HG02588 (cell line): ENCODE measurements at regions not wholly inside any gene's neighbourhood (a gene's known extent, or its start where the extent isn't known, plus 50 kb on each side); places are given as distances from the start of the nearest gene placed in this dataset.

ENCODE experiments used
- ATAC-seq: cut with Tn5 transposase; IDR thresholded peaks from one replicate; pipeline ENCODE4 v1.9.1; 2021; ENCODE audit warnings: mild to moderate bottlenecking, moderate library complexity; ENCODE audit not compliant: unreplicated experiment

DNA sequence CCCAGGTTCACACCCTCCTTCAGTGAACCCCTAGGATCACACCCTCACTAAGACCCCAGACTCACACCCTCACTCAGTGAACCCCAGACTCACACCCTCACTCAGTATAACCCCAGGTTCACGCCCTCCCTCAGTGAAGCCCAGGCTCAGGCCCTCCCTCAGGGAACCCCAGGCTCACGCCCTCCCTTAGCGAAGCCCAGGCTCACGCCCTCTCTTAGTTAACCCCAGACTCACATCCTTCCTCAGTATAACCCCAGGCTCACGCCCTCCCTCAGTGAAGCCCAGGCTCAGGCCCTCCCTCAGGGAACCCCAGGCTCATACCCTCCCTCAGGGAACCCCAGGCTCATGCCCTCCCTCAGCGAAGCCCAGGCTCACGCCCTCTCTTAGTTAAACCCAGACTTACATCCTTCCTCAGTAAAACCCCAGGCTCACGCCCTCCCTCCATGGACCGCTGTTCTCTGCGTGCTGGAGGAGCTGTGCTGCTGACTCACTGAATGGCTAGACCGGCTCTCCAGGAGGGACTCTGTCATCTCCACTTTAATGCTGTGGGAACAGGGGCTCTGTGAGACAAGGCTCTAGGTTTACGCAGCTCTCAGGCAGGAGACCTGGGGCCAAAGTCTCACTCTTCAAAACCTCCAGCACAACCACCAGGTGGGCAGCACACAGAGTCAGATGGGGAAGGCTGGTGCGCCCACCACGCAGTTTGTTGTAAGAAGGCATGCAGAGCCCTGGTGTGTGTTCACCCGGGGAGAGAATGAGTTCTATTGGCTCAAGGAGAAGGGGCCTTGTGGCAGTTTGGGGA lies 506.9 kb upstream of the MYT1L start:
- ATAC-seq: no peak

GRCh38 chr2:2836343-2837070 lies 505.4 kb upstream of the MYT1L start:
- ATAC-seq: no peak

GRCh38 chr2:2834516-2835254 lies 503.6 kb upstream of the MYT1L start:
- no peak for ATAC-seq

- ATAC-seq: no peak
These were observed 503.0 kb upstream of the MYT1L start for GRCh38 chr2:2834105-2834504.

GRCh38 chr2:2832657-2833056 lies 501.6 kb upstream of the MYT1L start:
- no peak for ATAC-seq

- no peak for ATAC-seq
These were observed 500.6 kb upstream of the MYT1L start for GRCh38 chr2:2831633-2832032.

- ATAC-seq: no peak
These were observed 499.5 kb upstream of the MYT1L start for GRCh38 chr2:2830576-2830975.

DNA sequence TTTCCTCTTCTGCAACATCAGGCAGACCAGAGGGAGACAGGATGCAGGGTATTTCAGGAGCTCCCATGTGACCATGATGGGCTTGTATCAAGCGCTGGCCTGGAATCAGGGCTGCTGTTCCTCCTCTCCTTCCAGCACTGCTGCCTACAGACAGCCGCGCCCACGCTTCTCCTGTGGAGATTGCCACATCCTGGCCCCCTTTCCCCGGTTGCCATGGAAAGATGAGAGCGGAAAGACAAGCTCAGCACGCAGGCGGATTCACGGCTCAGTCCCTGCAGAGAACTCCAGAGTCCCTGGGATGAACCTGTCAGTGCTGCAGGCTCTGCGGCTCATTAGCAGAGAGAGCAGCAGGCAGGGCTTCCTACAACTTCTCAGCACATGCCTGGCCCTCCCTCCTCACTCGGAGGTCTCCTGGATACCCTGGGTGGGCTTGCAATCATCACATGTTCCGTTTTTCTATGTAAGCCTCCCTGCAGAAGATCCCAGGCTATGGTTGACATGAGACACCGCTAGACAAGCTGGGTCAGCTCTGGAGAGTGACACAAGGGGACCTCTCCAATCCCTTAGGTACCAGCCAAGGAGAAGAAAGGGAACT lies 497.8 kb upstream of the MYT1L start:
- ATAC-seq: no peak

DNA sequence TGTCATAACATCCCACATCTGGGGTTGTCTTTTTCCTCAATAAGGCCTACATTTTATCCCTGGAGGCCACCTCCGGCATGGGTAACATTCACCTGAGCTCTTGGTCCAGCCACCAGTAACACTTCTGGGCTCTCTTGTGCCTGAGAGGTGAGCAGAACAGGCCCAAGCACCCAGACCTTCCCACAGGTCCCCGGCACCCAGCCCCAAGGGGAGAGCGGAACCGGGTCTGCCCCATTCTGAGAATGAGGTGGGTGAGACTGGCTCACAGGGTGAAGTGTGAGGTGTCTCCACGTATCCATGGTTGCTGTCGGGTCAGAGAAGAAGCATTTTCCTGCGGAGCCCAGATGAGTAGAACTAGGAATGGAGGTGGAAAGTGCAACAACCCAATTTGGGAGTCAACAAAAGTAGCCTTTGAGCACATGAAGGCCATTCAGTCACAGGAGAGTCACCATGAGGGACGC lies 496.7 kb upstream of the MYT1L start:
- ATAC-seq: no peak

DNA sequence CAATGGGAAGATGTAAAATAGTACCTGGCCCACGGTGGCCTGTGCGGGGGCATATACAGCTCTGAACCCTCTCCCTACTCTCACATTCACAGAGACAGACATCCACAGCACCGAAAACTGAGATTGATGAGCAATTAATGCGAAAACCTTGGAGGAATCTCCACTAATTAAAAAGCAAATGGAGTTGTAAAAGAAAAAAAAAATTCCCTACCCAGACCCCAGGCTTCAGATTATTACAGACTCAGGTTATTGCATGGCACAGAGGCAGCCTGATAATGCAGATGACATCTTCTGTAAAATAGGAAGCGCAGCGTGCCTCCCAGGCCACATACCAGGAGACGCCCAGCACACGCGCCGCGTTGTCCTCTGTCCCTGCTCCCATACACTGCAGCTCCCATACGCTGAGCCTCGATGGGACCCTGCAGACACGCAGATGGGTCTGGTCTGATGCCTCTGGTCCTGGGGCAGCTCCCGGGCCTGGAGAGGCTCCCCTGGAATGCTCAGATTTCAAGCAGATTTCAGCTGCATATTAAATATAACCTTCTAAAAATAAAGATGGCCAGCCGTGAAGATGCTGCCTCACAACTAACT lies 496.1 kb upstream of the MYT1L start:
- no peak for ATAC-seq

DNA sequence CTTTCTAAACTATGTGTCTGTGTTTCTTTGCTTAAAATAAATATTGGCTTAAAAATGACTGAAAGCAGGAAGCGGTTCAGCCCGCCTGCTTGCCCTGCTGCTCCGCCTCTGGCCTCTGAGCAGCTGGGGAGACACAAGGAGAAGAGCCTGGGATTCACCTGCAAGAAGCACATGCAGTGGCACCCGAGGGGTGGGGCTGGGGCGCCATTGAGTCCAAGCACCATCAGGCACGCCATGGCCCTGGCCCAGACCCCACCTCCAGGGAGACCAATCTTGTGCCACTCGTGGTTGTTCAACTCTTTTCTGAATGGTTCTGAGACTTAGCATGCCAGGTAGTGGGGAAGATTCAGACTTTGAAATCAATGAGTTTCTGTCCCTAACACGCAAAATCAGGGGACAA lies 495.5 kb upstream of the MYT1L start:
- no peak for ATAC-seq

DNA sequence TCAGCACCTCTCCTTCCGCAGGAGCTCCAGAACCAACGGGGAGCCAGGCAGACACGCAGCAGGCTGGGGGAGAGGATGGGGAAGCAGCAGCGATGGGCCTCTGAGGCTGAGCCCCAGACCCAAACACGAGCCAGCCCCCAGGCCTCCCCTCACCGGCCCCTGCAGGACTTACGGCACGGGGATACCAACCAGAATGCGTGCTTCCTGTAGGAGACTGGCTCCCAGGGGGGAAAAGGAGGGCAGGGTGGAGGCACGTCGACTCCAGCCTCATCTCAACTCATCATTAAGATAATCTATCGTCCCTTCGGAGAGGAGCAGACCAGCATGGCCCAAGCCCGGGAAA lies 495.1 kb upstream of the MYT1L start:
- ATAC-seq: no peak

GRCh38 chr2:2825516-2826208 lies 494.6 kb upstream of the MYT1L start:
- ATAC-seq: no peak

- no peak for ATAC-seq
These were observed 494.0 kb upstream of the MYT1L start for GRCh38 chr2:2825062-2825461.

GRCh38 chr2:2824588-2824987 lies 493.5 kb upstream of the MYT1L start:
- no peak for ATAC-seq

GRCh38 chr2:2823061-2823753 lies 492.1 kb upstream of the MYT1L start:
- no peak for ATAC-seq

- ATAC-seq: no peak
These were observed 491.1 kb upstream of the MYT1L start for GRCh38 chr2:2822143-2822542.

DNA sequence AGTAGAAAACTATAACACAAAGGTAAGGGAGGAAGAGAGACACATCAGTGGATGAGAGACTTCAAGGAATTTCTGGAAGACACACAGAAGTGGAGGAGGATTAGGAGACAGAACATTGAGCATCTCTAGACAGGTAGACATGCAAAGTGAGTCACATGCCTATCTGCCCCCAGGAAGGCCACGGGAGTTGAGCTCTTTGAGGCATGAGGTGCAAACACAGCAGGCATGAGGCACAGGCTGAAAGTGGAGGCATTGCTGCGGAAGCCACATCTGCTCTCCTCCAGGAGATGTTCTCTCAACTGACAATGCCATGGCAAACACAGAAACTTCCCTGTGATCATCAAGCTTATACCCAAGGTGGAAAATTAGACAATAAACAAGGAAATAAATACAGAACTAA lies 481.6 kb upstream of the MYT1L start:
- no peak for ATAC-seq

DNA sequence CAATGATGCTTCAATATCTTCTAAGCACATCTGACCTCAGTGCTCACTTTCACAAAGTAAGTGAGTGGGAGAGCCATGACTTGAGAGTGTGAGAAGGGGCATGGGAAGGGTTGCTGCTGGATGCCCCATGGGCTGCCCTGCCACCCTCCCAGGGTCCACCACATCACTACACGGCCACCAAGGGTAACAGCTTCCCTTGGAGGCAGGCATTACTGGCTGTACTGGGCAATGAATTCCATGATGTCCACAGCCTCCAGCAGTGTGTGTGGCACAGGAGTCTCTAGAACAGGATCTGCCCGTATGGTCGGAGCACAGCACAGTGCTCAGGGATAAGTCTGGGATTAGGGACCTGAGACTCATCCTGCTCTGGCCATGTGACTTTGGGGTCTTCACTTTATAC lies 481.0 kb upstream of the MYT1L start:
- ATAC-seq: no peak

GRCh38 chr2:2810504-2810903 lies 479.4 kb upstream of the MYT1L start:
- no peak for ATAC-seq
